Activated naive CD4-positive, alpha-beta T cell treated with anti-CD3 and anti-CD28 coated beads for 36 hours (primary cell): ENCODE measurements at regions not wholly inside any gene's neighbourhood (a gene's known extent, or its start where the extent isn't known, plus 50 kb on each side); places are given as distances from the start of the nearest gene placed in this dataset.

Source experiments
- CTCF ChIA-PET: fragments of 350-600 bp; sonication (Branson Sonifier 250); formaldehyde crosslinking; loops from one replicate; lab custom pipeline; 2021; ENCODE audit warnings: antibody characterized with exemption; lab: Charles Lee
- DNase-seq: peaks from one replicate; pipeline ENCODE4 v3.0.0-alpha.2; 2020
- H3K27ac Mint-ChIP-seq: one replicate; pipeline ENCODE4 v1.8.0; 2021; ENCODE audit warnings: mild to moderate bottlenecking, mixed read lengths
- H3K27me3 Mint-ChIP-seq: one replicate; pipeline ENCODE4 v1.8.0; 2021; ENCODE audit warnings: low read depth, mixed read lengths
- H3K36me3 Mint-ChIP-seq: one replicate; pipeline ENCODE4 v1.8.0; 2021; ENCODE audit warnings: low read depth, mixed read lengths
- H3K4me1 Mint-ChIP-seq: one replicate; pipeline ENCODE4 v1.8.0; 2021; ENCODE audit warnings: low read depth, mixed read lengths
- H3K4me3 Mint-ChIP-seq: one replicate; pipeline ENCODE4 v1.8.0; 2021; ENCODE audit warnings: mild to moderate bottlenecking, moderate library complexity, mixed read lengths
- H3K9me3 Mint-ChIP-seq: one replicate; pipeline ENCODE4 v1.8.0; 2021; ENCODE audit warnings: mixed read lengths
- intact Hi-C: fragments of 100-400 bp; cut with micrococcal nuclease; formaldehyde crosslinking; loops from one replicate; pipeline ENCODE4 v1.15.1; 2023

- Mint-ChIP-seq H3K4me3 (no peak overlapping the region), H3K9me3 (no peaks in the 10 kb centered on the region), H3K36me3 (no peaks in the 10 kb centered on the region), H3K4me1 (peaks cover 50% of the 10 kb centered on the region), H3K27me3 (no peaks in the 10 kb centered on the region), H3K27ac (no peak overlapping the region)
- CTCF ChIA-PET, result interaction anchor here (0.5 to 1.2 kb wide), 2 partner anchors 379 to 482 kb away, joined by 3 read pairs; no protein-coding TSS in a partner anchor
- intact Hi-C loops, result loop anchor here (5.0 to 10.0 kb wide), 3 partner anchors 384 to 618 kb away; no protein-coding TSS in a partner anchor
- peak; percentile 26 for DNase-seq
Observed at GRCh38 chr3:72340476-72341379, 507.5 kb downstream of the SHQ1 start.

DNA sequence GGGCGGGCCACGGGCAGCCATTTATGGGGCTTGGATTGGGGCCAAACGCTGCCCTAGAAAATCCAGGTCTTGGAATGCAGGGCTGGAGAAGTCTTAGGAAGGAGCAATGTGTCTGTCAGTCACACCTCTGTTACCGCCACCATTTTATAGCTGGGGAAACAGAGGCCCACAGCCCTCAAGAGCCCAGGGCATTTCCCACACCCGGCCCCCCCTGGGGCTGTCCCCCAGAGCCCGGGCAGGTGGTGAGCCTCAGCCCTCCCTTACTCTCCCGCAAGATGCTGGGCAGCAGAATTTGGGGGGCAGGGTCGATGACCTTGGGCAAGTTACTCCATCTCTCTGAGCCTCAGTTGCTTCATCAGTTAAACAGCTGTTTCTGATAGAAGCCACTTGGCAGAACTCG is 508.2 kb downstream of the SHQ1 start:
- Mint-ChIP-seq H3K4me1 (peaks cover 43% of the 10 kb centered on the region), H3K27ac (no peak overlapping the region), H3K36me3 (no peaks in the 10 kb centered on the region), H3K9me3 (no peaks in the 10 kb centered on the region), H3K27me3 (no peaks in the 10 kb centered on the region), H3K4me3 (no peak overlapping the region)
- intact Hi-C loops, result loop anchor here (5.0 to 10.0 kb wide), 3 partner anchors 385 to 618 kb away; no protein-coding TSS in a partner anchor
- DNase-seq, result no peak
- CTCF ChIA-PET, result no interaction called here

- intact Hi-C loops, result loop anchor here (2.0 to 10.0 kb wide), 9 partner anchors 29 to 617 kb away; no protein-coding TSS in a partner anchor
- Mint-ChIP-seq H3K36me3 (no peaks in the 10 kb centered on the region), H3K27me3 (no peaks in the 10 kb centered on the region), H3K4me3 (no peak overlapping the region), H3K9me3 (no peaks in the 10 kb centered on the region), H3K27ac (no peak overlapping the region), H3K4me1 (peaks cover 39% of the 10 kb centered on the region)
- DNase-seq, result no peak
- CTCF ChIA-PET, result no interaction called here
Observed at GRCh38 chr3:72339670-72340030, 508.6 kb downstream of the SHQ1 start.

- Mint-ChIP-seq H3K9me3 (no peaks in the 10 kb centered on the region), H3K36me3 (no peaks in the 10 kb centered on the region), H3K27me3 (no peaks in the 10 kb centered on the region), H3K4me3 (no peak overlapping the region), H3K27ac (no peak overlapping the region), H3K4me1 (peaks cover 33% of the 10 kb centered on the region)
- DNase-seq, result peak; percentile 80
- intact Hi-C loops, result loop anchor here (1.0 to 5.0 kb wide), 8 partner anchors 28 to 484 kb away; no protein-coding TSS in a partner anchor
- CTCF ChIA-PET, result interaction anchor here (1.2 kb wide), 1 partner anchor 11 kb away, joined by 3 read pairs; no protein-coding TSS in a partner anchor
Observed at GRCh38 chr3:72338942-72339669, 509.1 kb downstream of the SHQ1 start.

GRCh38 chr3:72338082-72338941 is 509.9 kb downstream of the SHQ1 start:
- no peak overlapping the region for H3K4me3 Mint-ChIP-seq
- no peak overlapping the region for H3K27ac Mint-ChIP-seq
- peaks cover 25% of the 10 kb centered on the region for H3K4me1 Mint-ChIP-seq
- CTCF ChIA-PET, result interaction anchor here (1.2 kb wide), 1 partner anchor 10 kb away, joined by 3 read pairs; no protein-coding TSS in a partner anchor
- intact Hi-C loops, result loop anchor here (1.0 to 5.0 kb wide), 8 partner anchors 28 to 484 kb away; no protein-coding TSS in a partner anchor
- H3K36me3 Mint-ChIP-seq, result no peaks in the 10 kb centered on the region
- DNase-seq, result peak; percentile 77
- no peaks in the 10 kb centered on the region for H3K27me3 Mint-ChIP-seq
- no peaks in the 10 kb centered on the region for H3K9me3 Mint-ChIP-seq

DNA sequence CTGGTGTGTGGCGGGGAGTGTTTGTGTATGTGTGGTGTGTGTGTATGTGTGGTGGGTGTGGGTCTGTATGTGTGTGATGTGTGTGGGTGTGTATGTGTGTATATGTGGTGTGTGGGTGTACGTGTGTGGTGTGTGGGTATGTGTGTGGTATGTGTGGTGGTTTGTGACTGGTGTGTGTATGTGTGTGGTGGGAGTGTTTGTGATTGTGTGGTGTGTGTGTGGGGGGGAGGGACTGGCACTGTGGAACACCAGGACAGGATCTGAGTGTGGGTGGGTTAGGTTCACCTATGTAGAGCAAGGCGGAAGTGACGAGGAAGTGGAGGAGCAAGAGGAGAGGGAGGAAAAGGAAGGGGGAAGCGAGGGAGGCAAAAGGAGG is 510.8 kb downstream of the SHQ1 start:
- H3K9me3 Mint-ChIP-seq, result no peaks in the 10 kb centered on the region
- peaks cover 17% of the 10 kb centered on the region for H3K4me1 Mint-ChIP-seq
- no peak overlapping the region for H3K27ac Mint-ChIP-seq
- intact Hi-C loops, result loop anchor here (5.0 kb wide), 1 partner anchor 185 kb away; no protein-coding TSS in a partner anchor
- H3K27me3 Mint-ChIP-seq, result no peaks in the 10 kb centered on the region
- no peaks in the 10 kb centered on the region for H3K36me3 Mint-ChIP-seq
- CTCF ChIA-PET, result interaction anchor here (0.6 kb wide), 1 partner anchor 35 kb away, joined by 3 read pairs; no protein-coding TSS in a partner anchor
- DNase-seq, result no peak
- H3K4me3 Mint-ChIP-seq, result no peak overlapping the region

- CTCF ChIA-PET, result interaction anchor here (0.5 to 0.6 kb wide), 2 partner anchors 35 to 330 kb away, joined by 3 to 4 read pairs; no protein-coding TSS in a partner anchor
- DNase-seq, result no peak
- Mint-ChIP-seq H3K4me1 (peaks cover 15% of the 10 kb centered on the region), H3K27ac (no peak overlapping the region), H3K36me3 (no peaks in the 10 kb centered on the region), H3K27me3 (no peaks in the 10 kb centered on the region), H3K9me3 (no peaks in the 10 kb centered on the region), H3K4me3 (no peak overlapping the region)
- intact Hi-C loops, result loop anchor here (5.0 kb wide), 1 partner anchor 185 kb away; no protein-coding TSS in a partner anchor
Observed at GRCh38 chr3:72336821-72337479, 511.3 kb downstream of the SHQ1 start.

GRCh38 chr3:72336114-72336651 is 512.1 kb downstream of the SHQ1 start:
- Mint-ChIP-seq H3K27ac (no peak overlapping the region), H3K4me3 (no peak overlapping the region), H3K4me1 (peaks cover 9% of the 10 kb centered on the region), H3K27me3 (no peaks in the 10 kb centered on the region), H3K36me3 (no peaks in the 10 kb centered on the region), H3K9me3 (no peaks in the 10 kb centered on the region)
- no peak for DNase-seq
- CTCF ChIA-PET, result interaction anchor here (0.5 kb wide), 1 partner anchor 331 kb away, joined by 4 read pairs; no protein-coding TSS in a partner anchor
- intact Hi-C loops, result loop anchor here (5.0 kb wide), 1 partner anchor 186 kb away; no protein-coding TSS in a partner anchor

DNA sequence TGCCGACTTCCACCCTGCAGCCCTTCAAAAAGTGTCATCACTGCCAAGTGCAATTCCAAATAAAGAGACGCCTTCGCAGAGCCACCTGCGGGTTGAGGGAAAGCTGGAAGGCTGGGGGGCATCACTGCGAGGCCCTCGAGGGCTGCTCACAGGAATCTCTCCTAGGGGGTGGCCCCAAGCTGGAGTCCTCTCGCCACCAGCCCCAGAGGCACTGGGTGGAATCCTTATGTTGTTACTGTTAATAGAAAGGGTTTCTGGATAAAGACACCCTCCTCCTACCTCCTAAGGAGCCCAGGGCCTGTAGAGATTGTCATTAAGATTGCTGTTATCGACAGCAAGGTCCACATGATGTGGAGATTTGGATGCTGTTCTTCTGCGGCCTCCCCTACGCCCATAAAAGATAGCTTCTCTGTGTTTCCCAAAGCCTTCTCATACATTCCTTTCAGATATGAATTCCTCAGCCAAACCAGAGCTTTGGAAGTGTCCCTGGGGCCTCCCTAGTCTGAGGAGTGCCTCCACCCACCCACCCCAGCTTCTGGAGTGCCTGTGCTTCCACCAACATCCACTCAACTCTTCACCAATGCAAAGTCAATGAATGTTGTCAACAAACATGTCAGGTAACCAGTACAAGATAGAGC is 512.7 kb downstream of the SHQ1 start:
- Mint-ChIP-seq H3K4me1 (peaks cover 3% of the 10 kb centered on the region), H3K9me3 (no peaks in the 10 kb centered on the region), H3K27me3 (no peaks in the 10 kb centered on the region), H3K27ac (no peak overlapping the region), H3K36me3 (no peaks in the 10 kb centered on the region), H3K4me3 (no peak overlapping the region)
- CTCF ChIA-PET, result no interaction called here
- intact Hi-C loops, result loop anchor here (5.0 kb wide), 1 partner anchor 187 kb away; no protein-coding TSS in a partner anchor
- no peak for DNase-seq

- Mint-ChIP-seq H3K4me1 (no peaks in the 10 kb centered on the region), H3K36me3 (no peaks in the 10 kb centered on the region), H3K9me3 (no peaks in the 10 kb centered on the region), H3K4me3 (no peak overlapping the region), H3K27me3 (no peaks in the 10 kb centered on the region), H3K27ac (no peak overlapping the region)
- intact Hi-C loops, result loop anchor here (5.0 kb wide), 1 partner anchor 187 kb away; no protein-coding TSS in a partner anchor
- CTCF ChIA-PET, result no interaction called here
- no peak for DNase-seq
Observed at GRCh38 chr3:72334681-72335457, 513.4 kb downstream of the SHQ1 start.
